ENCODE measurements at regions not wholly inside any gene's neighbourhood (a gene's known extent, or its start where the extent isn't known, plus 50 kb on each side); places are given as distances from the start of the nearest gene placed in this dataset.

- TF ChIP-seq, protein P1, sequence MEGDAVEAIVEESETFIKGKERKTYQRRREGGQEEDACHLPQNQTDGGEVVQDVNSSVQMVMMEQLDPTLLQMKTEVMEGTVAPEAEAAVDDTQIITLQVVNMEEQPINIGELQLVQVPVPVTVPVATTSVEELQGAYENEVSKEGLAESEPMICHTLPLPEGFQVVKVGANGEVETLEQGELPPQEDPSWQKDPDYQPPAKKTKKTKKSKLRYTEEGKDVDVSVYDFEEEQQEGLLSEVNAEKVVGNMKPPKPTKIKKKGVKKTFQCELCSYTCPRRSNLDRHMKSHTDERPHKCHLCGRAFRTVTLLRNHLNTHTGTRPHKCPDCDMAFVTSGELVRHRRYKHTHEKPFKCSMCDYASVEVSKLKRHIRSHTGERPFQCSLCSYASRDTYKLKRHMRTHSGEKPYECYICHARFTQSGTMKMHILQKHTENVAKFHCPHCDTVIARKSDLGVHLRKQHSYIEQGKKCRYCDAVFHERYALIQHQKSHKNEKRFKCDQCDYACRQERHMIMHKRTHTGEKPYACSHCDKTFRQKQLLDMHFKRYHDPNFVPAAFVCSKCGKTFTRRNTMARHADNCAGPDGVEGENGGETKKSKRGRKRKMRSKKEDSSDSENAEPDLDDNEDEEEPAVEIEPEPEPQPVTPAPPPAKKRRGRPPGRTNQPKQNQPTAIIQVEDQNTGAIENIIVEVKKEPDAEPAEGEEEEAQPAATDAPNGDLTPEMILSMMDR (IDR thresholded peaks at IDR 0.05; ENCODE audit: low read depth, low read length, poor library complexity, severe bottlenecking) = no peak
- no peak for TF ChIP-seq EZH2phosphoT487 (IDR thresholded peaks at IDR 0.05; ENCODE audit: borderline replicate concordance, low read length)
Measured at GRCh38 chr2:43134571-43134889, 91.9 kb downstream of the ZFP36L2 start.
